CD4-positive, alpha-beta T cell treated with Interferon gamma for 1 hour (primary cell): ENCODE measurements at regions not wholly inside any gene's neighbourhood (a gene's known extent, or its start where the extent isn't known, plus 50 kb on each side); places are given as distances from the start of the nearest gene placed in this dataset.
"Not testable (repeated sequence)": the region's sequence is repeated elsewhere in the genome, so short reads cannot be mapped to it uniquely, and the experiment has no call there.

ENCODE experiments used
- DNase-seq: peaks from one replicate; pipeline ENCODE4 v3.0.0-alpha.2; 2020

- DNase-seq = no peak
Observed at GRCh38 chr5:32534041-32534440, 51.3 kb upstream of the SUB1 start.

GRCh38 chr5:32531885-32532520 lies 53.4 kb upstream of the SUB1 start:
- peak; percentile 37 for DNase-seq

- DNase-seq = not testable (repeated sequence)
Observed at GRCh38 chr5:32527321-32527720, 58.0 kb upstream of the SUB1 start.

- DNase-seq = no peak
Observed at GRCh38 chr5:32526810-32527209, 58.5 kb upstream of the SUB1 start.

GRCh38 chr5:32523625-32524024 lies 61.7 kb upstream of the SUB1 start:
- no peak for DNase-seq

- DNase-seq = peak; percentile 73
Observed at GRCh38 chr5:32522429-32523143, 62.8 kb upstream of the SUB1 start.

GRCh38 chr5:32521481-32521880 lies 63.9 kb upstream of the SUB1 start:
- DNase-seq = no peak

- DNase-seq = no peak
Observed at GRCh38 chr5:32520972-32521371, 64.4 kb upstream of the SUB1 start.

GRCh38 chr5:32520356-32520755 lies 65.0 kb upstream of the SUB1 start:
- no peak for DNase-seq

GRCh38 chr5:32519508-32519907 lies 65.8 kb upstream of the SUB1 start:
- DNase-seq = no peak

- no peak for DNase-seq
Observed at GRCh38 chr5:32514806-32515205, 70.3 kb upstream of the ZFR start.

- DNase-seq = no peak
Observed at GRCh38 chr5:32512926-32513325, 68.4 kb upstream of the ZFR start.

- no peak for DNase-seq
Observed at GRCh38 chr5:32511776-32512374, 67.3 kb upstream of the ZFR start.

GRCh38 chr5:32510860-32511259 lies 66.3 kb upstream of the ZFR start:
- DNase-seq = no peak

GRCh38 chr5:32508806-32509805 lies 64.6 kb upstream of the ZFR start:
- DNase-seq = peak; percentile 17

- no peak for DNase-seq
Observed at GRCh38 chr5:32507738-32508434, 63.3 kb upstream of the ZFR start.

GRCh38 chr5:32506799-32507198 lies 62.3 kb upstream of the ZFR start:
- DNase-seq = no peak

GRCh38 chr5:32506201-32506661 lies 61.7 kb upstream of the ZFR start:
- no peak for DNase-seq

GRCh38 chr5:32505756-32506155 lies 61.2 kb upstream of the ZFR start:
- DNase-seq = no peak

- DNase-seq = no peak
Observed at GRCh38 chr5:32504989-32505596, 60.6 kb upstream of the ZFR start.

- no peak for DNase-seq
Observed at GRCh38 chr5:32504329-32504988, 59.9 kb upstream of the ZFR start.
